GM18520 (cell line): ENCODE measurements at regions not wholly inside any gene's neighbourhood (a gene's known extent, or its start where the extent isn't known, plus 50 kb on each side); places are given as distances from the start of the nearest gene placed in this dataset.

Experiments used
- ATAC-seq: cut with Tn5 transposase; IDR thresholded peaks from one replicate; pipeline ENCODE4 v1.9.1; 2021; ENCODE audit not compliant: unreplicated experiment

DNA sequence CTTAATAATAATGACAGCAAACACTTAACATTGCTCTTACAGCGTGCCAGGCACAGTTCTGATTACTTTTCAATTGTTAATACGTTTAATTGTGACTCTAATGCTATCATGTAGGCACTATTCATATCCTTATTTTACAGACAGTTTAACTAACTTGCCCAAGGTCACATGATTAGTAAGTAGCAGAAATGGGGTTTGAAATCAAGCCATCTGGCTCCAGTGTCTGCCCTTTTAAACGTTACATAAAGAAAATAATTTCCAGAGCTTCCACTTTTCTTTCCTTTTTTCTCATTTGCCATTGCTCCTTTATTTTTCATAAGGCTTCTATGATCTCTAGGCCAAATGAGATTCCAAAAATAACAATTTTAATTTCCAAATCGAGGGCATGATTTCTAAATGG lies 50.6 kb upstream of the IKZF2 start:
- no peak for ATAC-seq

GRCh38 chr2:213205944-213206343 lies 54.5 kb upstream of the IKZF2 start:
- no peak for ATAC-seq

DNA sequence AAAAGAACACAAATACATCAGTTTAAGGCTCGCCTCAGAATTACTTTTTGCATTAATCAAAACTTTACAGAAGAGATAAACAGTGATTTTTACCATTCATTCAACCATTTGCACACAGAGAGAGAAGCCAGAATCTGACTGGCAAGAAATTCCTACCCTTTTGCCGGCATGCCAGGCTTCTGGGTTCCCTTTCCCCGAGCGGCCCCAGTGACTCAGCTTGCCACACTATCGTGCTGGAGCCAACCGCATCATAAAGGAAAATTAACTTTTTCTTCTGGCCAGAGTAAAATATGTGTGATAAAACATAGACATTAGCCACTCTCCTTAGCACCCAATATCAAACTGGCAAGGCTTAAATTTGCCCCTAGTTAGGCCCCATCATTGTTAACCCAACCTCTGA lies 61.8 kb upstream of the IKZF2 start:
- ATAC-seq, result no peak

- no peak for ATAC-seq
These were observed 62.8 kb upstream of the IKZF2 start for GRCh38 chr2:213214209-213214608.

GRCh38 chr2:213216461-213216860 lies 65.0 kb upstream of the IKZF2 start:
- no peak for ATAC-seq

GRCh38 chr2:213219816-213220215 lies 64.4 kb upstream of the SPAG16 start:
- no peak for ATAC-seq

DNA sequence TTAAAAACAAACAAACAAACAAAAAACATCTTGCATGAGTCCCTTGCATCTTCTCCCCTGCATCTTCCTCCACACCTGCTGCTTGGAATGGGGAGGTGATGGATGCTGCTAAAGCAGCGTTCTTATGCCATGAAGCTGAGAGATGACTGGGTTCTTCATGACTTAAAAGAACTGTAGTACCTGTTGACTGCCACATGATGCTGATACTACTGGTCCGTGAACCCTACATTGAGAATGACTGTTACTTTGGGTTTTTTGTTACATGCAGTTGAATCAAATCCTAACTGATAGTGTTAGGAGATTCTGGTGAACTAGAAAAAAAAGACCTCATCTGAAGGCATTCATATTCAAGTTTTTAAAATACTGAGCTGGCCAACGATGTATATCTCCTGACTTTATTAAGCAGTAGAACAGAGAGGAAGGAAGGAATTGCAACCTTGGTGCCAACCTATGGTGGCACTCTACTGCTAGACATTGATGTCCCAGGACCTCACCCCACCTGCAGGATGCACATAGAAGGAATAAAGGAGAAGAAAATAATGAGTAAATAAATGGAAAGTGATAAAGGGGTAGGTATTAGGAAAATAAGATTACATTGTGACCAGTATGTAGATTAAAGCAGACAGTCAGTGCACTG lies 63.2 kb upstream of the SPAG16 start:
- ATAC-seq, result no peak

GRCh38 chr2:213221957-213222356 lies 62.3 kb upstream of the SPAG16 start:
- ATAC-seq, result no peak

- ATAC-seq, result no peak
These were observed 59.9 kb upstream of the SPAG16 start for GRCh38 chr2:213224366-213224765.

GRCh38 chr2:213225866-213226265 lies 58.4 kb upstream of the SPAG16 start:
- ATAC-seq, result no peak

GRCh38 chr2:213227458-213227857 lies 56.8 kb upstream of the SPAG16 start:
- peak; percentile 70 for ATAC-seq

- no peak for ATAC-seq
These were observed 55.6 kb upstream of the SPAG16 start for GRCh38 chr2:213228638-213229037.

DNA sequence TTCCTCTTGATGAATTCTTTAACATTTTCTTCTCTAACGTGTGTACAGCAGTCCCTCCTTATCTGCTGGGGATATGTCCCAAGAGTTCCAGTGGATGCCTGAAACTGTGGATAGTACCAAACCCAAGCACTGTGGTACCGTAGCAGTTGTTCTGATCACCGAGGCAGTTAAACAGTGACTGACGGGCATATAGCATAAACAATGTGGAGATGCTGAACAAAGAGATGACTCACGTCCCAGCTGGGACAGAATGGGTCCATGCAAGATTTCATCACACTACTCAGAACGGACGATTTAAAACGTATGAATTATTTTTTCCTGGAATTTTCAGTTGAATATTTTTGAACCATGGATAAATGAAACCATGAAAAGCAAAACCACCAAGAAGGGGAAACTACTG lies 54.5 kb upstream of the SPAG16 start:
- ATAC-seq, result peak; percentile 18

DNA sequence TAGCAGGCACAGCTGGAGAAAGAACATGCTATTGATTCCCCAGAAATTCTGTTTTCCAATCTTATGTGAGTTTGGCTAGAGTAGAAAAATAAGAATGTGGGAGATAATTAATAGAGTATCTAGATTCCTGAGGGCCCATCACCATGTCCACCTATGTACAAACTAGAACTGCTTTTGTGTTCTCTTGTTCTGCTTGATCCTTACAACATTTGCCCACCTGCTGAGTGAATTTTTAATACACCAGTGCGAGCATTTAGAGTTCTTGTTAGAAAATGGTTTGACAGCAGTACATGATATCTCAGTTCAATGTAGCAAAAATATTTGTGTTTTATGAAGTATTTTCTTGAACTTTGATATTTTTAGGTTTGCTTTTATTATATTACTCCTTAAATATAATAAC lies 52.3 kb upstream of the SPAG16 start:
- ATAC-seq, result no peak

DNA sequence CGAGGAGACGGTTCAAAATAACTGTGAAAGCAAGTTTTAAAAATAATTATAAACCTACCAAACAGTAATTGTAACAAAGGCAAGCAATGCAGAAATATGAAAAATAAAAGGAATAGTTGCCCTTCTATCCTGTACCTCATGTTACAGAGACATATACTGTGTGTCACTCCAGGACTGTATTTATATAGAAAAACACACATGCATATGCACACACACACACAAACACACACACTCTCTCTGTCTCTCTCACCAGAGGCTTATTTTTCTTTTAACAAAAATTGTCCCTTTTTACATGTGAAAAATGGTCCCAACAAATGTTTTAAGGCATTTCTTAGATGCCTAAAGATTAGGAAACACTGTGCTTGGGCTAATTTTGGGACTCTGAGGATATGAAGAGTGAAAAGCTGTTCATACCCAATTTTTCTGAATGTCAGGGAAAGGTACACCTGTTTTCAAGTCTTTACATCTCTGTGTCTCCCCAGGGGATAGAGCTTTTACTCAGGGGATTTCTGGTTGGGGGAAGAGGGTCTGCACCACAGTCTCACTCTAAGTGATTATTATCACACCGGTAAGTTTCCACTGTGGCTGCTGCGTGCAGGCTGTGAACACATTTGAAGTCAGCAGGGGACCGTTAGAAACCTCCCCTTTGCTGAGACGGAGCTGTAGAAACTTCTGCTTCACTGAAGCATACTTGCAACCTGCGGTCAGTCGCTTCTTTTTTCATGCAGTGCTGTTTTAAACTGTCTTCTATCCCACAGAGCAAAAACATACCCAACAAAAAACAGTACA lies 51.4 kb upstream of the SPAG16 start:
- peak; percentile 81 for ATAC-seq

- ATAC-seq, result no peak
These were observed 50.6 kb upstream of the SPAG16 start for GRCh38 chr2:213233438-213234330.
